CD4-positive, alpha-beta T cell treated with Interferon gamma for 1 hour (primary cell): ENCODE measurements at regions not wholly inside any gene's neighbourhood (a gene's known extent, or its start where the extent isn't known, plus 50 kb on each side); places are given as distances from the start of the nearest gene placed in this dataset.

Experiments
- DNase-seq: peaks from one replicate; pipeline ENCODE4 v3.0.0-alpha.2; 2020

- no peak for DNase-seq
These were observed 210.0 kb upstream of the PPP2R3A start for GRCh38 chr3:135755330-135756105.

- no peak for DNase-seq
These were observed 209.3 kb upstream of the PPP2R3A start for GRCh38 chr3:135756106-135756668.

- DNase-seq: no peak
These were observed 208.1 kb upstream of the PPP2R3A start for GRCh38 chr3:135757421-135757820.

GRCh38 chr3:135758961-135759360 is 206.6 kb upstream of the PPP2R3A start:
- no peak for DNase-seq

- no peak for DNase-seq
These were observed 205.9 kb upstream of the PPP2R3A start for GRCh38 chr3:135759651-135760050.

- DNase-seq: no peak
These were observed 204.9 kb upstream of the PPP2R3A start for GRCh38 chr3:135760581-135760980.

- DNase-seq: no peak
These were observed 203.2 kb upstream of the PPP2R3A start for GRCh38 chr3:135762188-135762856.

GRCh38 chr3:135766115-135766514 is 199.4 kb upstream of the PPP2R3A start:
- DNase-seq: no peak

GRCh38 chr3:135771760-135772159 is 193.8 kb upstream of the PPP2R3A start:
- DNase-seq: no peak

GRCh38 chr3:135779024-135779423 is 186.5 kb upstream of the PPP2R3A start:
- DNase-seq: no peak

GRCh38 chr3:135779590-135780235 is 185.8 kb upstream of the PPP2R3A start:
- DNase-seq: no peak

- no peak for DNase-seq
These were observed 184.3 kb upstream of the PPP2R3A start for GRCh38 chr3:135781026-135781815.

- DNase-seq: no peak
These were observed 181.0 kb upstream of the PPP2R3A start for GRCh38 chr3:135784557-135784956.

- DNase-seq: no peak
These were observed 177.4 kb upstream of the PPP2R3A start for GRCh38 chr3:135788146-135788545.

- no peak for DNase-seq
These were observed 176.6 kb upstream of the PPP2R3A start for GRCh38 chr3:135788978-135789377.

GRCh38 chr3:135792174-135792573 is 173.4 kb upstream of the PPP2R3A start:
- no peak for DNase-seq

- DNase-seq: no peak
These were observed 172.6 kb upstream of the PPP2R3A start for GRCh38 chr3:135792858-135793475.

GRCh38 chr3:135800071-135800549 is 165.4 kb upstream of the PPP2R3A start:
- no peak for DNase-seq

- no peak for DNase-seq
These were observed 164.5 kb upstream of the PPP2R3A start for GRCh38 chr3:135801018-135801417.

GRCh38 chr3:135802171-135802570 is 163.4 kb upstream of the PPP2R3A start:
- no peak for DNase-seq

- no peak for DNase-seq
These were observed 162.4 kb upstream of the PPP2R3A start for GRCh38 chr3:135803028-135803692.

- DNase-seq: no peak
These were observed 159.8 kb upstream of the PPP2R3A start for GRCh38 chr3:135805752-135806151.
